ENCODE measurements at regions not wholly inside any gene's neighbourhood (a gene's known extent, or its start where the extent isn't known, plus 50 kb on each side); places are given as distances from the start of the nearest gene placed in this dataset.

GRCh38 chr5:56639476-56639875 is 175.9 kb upstream of the MAP3K1 start:
- dilution Hi-C loops (cut with MboI; ENCODE audit: extremely low pct_ligation_motif_present, low sequenced_read_pairs), result no loop called here
- Histone ChIP-seq H3K4me1 (ENCODE audit: control insufficient read depth, extremely low read depth, insufficient read depth, low read length) (peaks cover 27% of the 10 kb centered on the region), H4K20me1 (ENCODE audit: control insufficient read depth, extremely low read depth, insufficient read depth, low read length) (no peaks in the 10 kb centered on the region)

DNA sequence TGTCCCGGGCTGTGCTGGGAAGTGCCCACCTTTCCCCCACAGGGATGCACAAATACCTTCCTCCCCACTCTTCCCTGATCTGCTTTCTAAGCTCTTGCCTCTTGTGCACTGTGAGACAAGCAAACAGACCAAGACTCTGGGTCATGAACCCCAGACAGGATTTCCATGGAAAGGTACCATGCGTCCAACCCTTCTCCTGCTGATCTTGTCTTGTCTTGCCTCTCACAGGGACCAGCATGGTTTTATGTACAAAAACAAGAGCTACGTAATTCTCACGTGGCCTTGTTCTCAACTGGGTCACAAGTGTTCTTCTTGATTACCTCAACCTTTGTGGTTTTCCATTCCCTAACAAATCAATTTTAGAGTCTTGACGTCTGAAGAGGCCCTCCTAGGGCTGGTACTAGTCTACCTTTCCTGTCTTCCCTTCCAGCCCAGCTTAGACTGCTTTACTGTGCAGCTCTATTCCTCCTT is 176.5 kb upstream of the MAP3K1 start:
- H3K4me1 ChIP-seq (ENCODE audit: control insufficient read depth, extremely low read depth, insufficient read depth, low read length), result peaks cover 27% of the 10 kb centered on the region

More at GRCh38 chr5:56639476-56639875, 175.9 kb upstream of the MAP3K1 start:
- Histone ChIP-seq H3K9ac (ENCODE audit: control insufficient read depth, extremely low read depth, insufficient read depth, low read length) (no peak overlapping the region), H3K27ac (ENCODE audit: control insufficient read depth, insufficient read depth, low read length) (no peak overlapping the region), H3K27me3 (ENCODE audit: control insufficient read depth, extremely low read depth, insufficient read depth, low read length) (no peaks in the 10 kb centered on the region), H3K79me2 (ENCODE audit: control insufficient read depth, insufficient read depth, low read length) (no peaks in the 10 kb centered on the region), H2AFZ (ENCODE audit: control insufficient read depth, low read length) (no peak overlapping the region), H3K9me1 (ENCODE audit: control insufficient read depth, extremely low read depth, insufficient read depth, low read length) (no peaks in the 10 kb centered on the region), H3K4me3 (ENCODE audit: control insufficient read depth in 2 of 3, extremely low read depth in 1 of 3, insufficient read depth in 2 of 3, low read depth in 1 of 3, low read length in 3 of 3) (no peak overlapping the region), H3K4me2 (ENCODE audit: control insufficient read depth, extremely low read depth, insufficient read depth, low read depth, low read length) (no peak overlapping the region), H3K36me3 (ENCODE audit: control insufficient read depth in 2 of 2, extremely low read depth in 1 of 2, insufficient read depth in 2 of 2, low read length in 2 of 2) (no peaks in the 10 kb centered on the region), H3K9me3 (ENCODE audit: control insufficient read depth, low read depth, low read length) (no peaks in the 10 kb centered on the region)
- TF ChIP-seq CTCF (optimal IDR thresholded peaks at IDR 0.05 in 1 of 3, IDR thresholded peaks at IDR 0.05 in 1 of 3, conservative IDR thresholded peaks at IDR 0.05 in 1 of 3; ENCODE audit: extremely low read depth in 1 of 3, insufficient read depth in 2 of 3, low read length in 3 of 3) (no peak), EZH2 (IDR thresholded peaks at IDR 0.05; ENCODE audit: low read length) (no peak)
- DNase-seq (ENCODE audit: low read depth, low spot score), result no peak
- no peak for FAIRE-seq

More for the DNA sequence above, 176.5 kb upstream of the MAP3K1 start:
- peak overlapping the region; percentile 37 for H3K27ac ChIP-seq (ENCODE audit: control insufficient read depth, insufficient read depth, low read length)
- dilution Hi-C loops (cut with MboI; ENCODE audit: extremely low pct_ligation_motif_present, low sequenced_read_pairs), result no loop called here
- no peaks in the 10 kb centered on the region for H3K9me3 ChIP-seq (ENCODE audit: control insufficient read depth, low read depth, low read length)
- H3K27me3 ChIP-seq (ENCODE audit: control insufficient read depth, extremely low read depth, insufficient read depth, low read length), result no peaks in the 10 kb centered on the region
- no peaks in the 10 kb centered on the region for H3K79me2 ChIP-seq (ENCODE audit: control insufficient read depth, insufficient read depth, low read length)
- TF ChIP-seq EZH2 (IDR thresholded peaks at IDR 0.05; ENCODE audit: low read length) (no peak), CTCF (optimal IDR thresholded peaks at IDR 0.05 in 1 of 3, IDR thresholded peaks at IDR 0.05 in 1 of 3, conservative IDR thresholded peaks at IDR 0.05 in 1 of 3; ENCODE audit: extremely low read depth in 1 of 3, insufficient read depth in 2 of 3, low read length in 3 of 3) (no peak)
- no peaks in the 10 kb centered on the region for H4K20me1 ChIP-seq (ENCODE audit: control insufficient read depth, extremely low read depth, insufficient read depth, low read length)
- peak overlapping the region; percentile 19 for H3K9ac ChIP-seq (ENCODE audit: control insufficient read depth, extremely low read depth, insufficient read depth, low read length)
- H3K9me1 ChIP-seq (ENCODE audit: control insufficient read depth, extremely low read depth, insufficient read depth, low read length), result no peaks in the 10 kb centered on the region
- peak; percentile 15 for DNase-seq (ENCODE audit: low read depth, low spot score)
- peak overlapping the region; percentile 17 for H3K4me2 ChIP-seq (ENCODE audit: control insufficient read depth, extremely low read depth, insufficient read depth, low read depth, low read length)
- no peak overlapping the region for H2AFZ ChIP-seq (ENCODE audit: control insufficient read depth, low read length)
- peak; percentile 91 for FAIRE-seq
- no peak overlapping the region for H3K4me3 ChIP-seq (ENCODE audit: control insufficient read depth in 2 of 3, extremely low read depth in 1 of 3, insufficient read depth in 2 of 3, low read depth in 1 of 3, low read length in 3 of 3)
- no peaks in the 10 kb centered on the region for H3K36me3 ChIP-seq (ENCODE audit: control insufficient read depth in 2 of 2, extremely low read depth in 1 of 2, insufficient read depth in 2 of 2, low read length in 2 of 2)
